Smooth muscle cell (in vitro differentiated cells): ENCODE measurements at regions not wholly inside any gene's neighbourhood (a gene's known extent, or its start where the extent isn't known, plus 50 kb on each side); places are given as distances from the start of the nearest gene placed in this dataset.

Experiments used
- DNase-seq: peaks from one replicate; lab custom pipeline; 2025; ENCODE audit not compliant: unreplicated experiment; lab: John Stamatoyannopoulos, UW
- H2AFZ ChIP-seq: fragments of 200-600 bp; sonication (generic); 2 replicates; pipeline ENCODE4 v1.6.0; 2016; ENCODE audit warnings: antibody characterized with exemption, low read depth, mild to moderate bottlenecking
- H3F3A ChIP-seq: fragments of 200-600 bp; sonication (generic); 2 replicates; pipeline ENCODE4 v1.6.0; 2017; ENCODE audit warnings: antibody characterized with exemption, low read depth
- H3K27ac ChIP-seq: fragments of 200-600 bp; sonication (generic); 2 replicates; pipeline ENCODE4 v1.5.1; 2016; ENCODE audit warnings: low read depth, mild to moderate bottlenecking
- H3K27me3 ChIP-seq: fragments of 200-600 bp; sonication (generic); 2 replicates; pipeline ENCODE4 v1.6.1; 2016; ENCODE audit warnings: low read depth, mild to moderate bottlenecking
- H3K36me3 ChIP-seq: fragments of 200-600 bp; sonication (generic); 2 replicates; pipeline ENCODE4 v1.5.1; 2016; ENCODE audit warnings: low read depth
- H3K4me1 ChIP-seq: fragments of 200-600 bp; sonication (generic); 2 replicates; pipeline ENCODE4 v1.5.1; 2016; ENCODE audit warnings: low read depth
- H3K4me2 ChIP-seq: fragments of 200-600 bp; sonication (generic); 2 replicates; pipeline ENCODE4 v1.6.0; 2016; ENCODE audit warnings: mild to moderate bottlenecking
- H3K4me3 ChIP-seq: fragments of 200-600 bp; sonication (generic); 2 replicates; pipeline ENCODE4 v1.5.1; 2016; ENCODE audit warnings: mild to moderate bottlenecking
- H3K79me2 ChIP-seq: fragments of 200-600 bp; sonication (generic); 2 replicates; pipeline ENCODE4 v1.6.0; 2016; ENCODE audit warnings: low read depth, mild to moderate bottlenecking
- H3K9ac ChIP-seq: fragments of 200-600 bp; sonication (generic); 2 replicates; pipeline ENCODE4 v1.6.0; 2016; ENCODE audit warnings: low read depth
- H3K9me3 ChIP-seq: fragments of 200-600 bp; sonication (generic); replicated peaks from 2 replicates; pipeline ENCODE4 v1.5.1; 2016; ENCODE audit warnings: low read depth
- H4K20me1 ChIP-seq: fragments of 200-600 bp; sonication (generic); 2 replicates; pipeline ENCODE4 v1.6.0; 2016; ENCODE audit warnings: low read depth
- WGBS: methylation state at CpG from one replicate; pipeline ENCODE4 v1.1.7; 2016; ENCODE audit warnings: low lambda C conversion rate; 5-methylcytosine and 5-hydroxymethylcytosine counted together
- TF ChIP-seq, protein P1 (sequence below): fragments of 200-600 bp; sonication (generic); IDR thresholded peaks from 2 replicates; pipeline ENCODE4 v1.5.1; 2017; ENCODE audit warnings: borderline replicate concordance, mild to moderate bottlenecking, antibody characterized with exemption; ENCODE audit not compliant: insufficient read depth, poor library complexity, severe bottlenecking

DNA sequence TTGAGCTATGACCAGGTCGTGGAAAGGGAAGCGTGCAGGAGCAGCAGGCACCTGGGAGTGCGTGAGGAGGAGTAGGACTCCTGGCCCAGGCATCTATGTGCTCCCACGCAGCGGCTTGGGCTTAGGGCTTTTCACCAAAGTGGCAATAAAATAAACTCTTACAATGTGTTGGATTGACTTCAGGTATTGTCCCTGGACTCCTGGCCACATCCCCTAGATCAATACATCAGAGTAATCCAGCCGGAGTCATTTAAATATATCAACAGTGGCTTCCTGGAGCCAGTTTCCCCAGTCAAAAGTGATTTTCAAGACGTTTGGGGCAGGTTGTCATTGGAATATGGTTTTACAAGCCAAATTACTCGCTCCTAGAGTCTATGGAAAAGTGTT is 344.4 kb downstream of the WDR11 start:
- Histone ChIP-seq H3K36me3 (no peaks in the 10 kb centered on the region), H3K4me1 (no peaks in the 10 kb centered on the region), H3K27ac (no peak overlapping the region), H3K4me3 (no peak overlapping the region), H3F3A (no peaks in the 10 kb centered on the region), H4K20me1 (no peaks in the 10 kb centered on the region), H3K4me2 (no peak overlapping the region), H3K79me2 (no peaks in the 10 kb centered on the region), H3K27me3 (no peaks in the 10 kb centered on the region), H3K9ac (no peak overlapping the region), H2AFZ (no peak overlapping the region), H3K9me3 (no peaks in the 10 kb centered on the region)
- WGBS, result 73% methylated on average over 8 of the region's 8 CpGs
- no peak for DNase-seq
- TF ChIP-seq, protein P1, sequence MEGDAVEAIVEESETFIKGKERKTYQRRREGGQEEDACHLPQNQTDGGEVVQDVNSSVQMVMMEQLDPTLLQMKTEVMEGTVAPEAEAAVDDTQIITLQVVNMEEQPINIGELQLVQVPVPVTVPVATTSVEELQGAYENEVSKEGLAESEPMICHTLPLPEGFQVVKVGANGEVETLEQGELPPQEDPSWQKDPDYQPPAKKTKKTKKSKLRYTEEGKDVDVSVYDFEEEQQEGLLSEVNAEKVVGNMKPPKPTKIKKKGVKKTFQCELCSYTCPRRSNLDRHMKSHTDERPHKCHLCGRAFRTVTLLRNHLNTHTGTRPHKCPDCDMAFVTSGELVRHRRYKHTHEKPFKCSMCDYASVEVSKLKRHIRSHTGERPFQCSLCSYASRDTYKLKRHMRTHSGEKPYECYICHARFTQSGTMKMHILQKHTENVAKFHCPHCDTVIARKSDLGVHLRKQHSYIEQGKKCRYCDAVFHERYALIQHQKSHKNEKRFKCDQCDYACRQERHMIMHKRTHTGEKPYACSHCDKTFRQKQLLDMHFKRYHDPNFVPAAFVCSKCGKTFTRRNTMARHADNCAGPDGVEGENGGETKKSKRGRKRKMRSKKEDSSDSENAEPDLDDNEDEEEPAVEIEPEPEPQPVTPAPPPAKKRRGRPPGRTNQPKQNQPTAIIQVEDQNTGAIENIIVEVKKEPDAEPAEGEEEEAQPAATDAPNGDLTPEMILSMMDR, result no peak

DNA sequence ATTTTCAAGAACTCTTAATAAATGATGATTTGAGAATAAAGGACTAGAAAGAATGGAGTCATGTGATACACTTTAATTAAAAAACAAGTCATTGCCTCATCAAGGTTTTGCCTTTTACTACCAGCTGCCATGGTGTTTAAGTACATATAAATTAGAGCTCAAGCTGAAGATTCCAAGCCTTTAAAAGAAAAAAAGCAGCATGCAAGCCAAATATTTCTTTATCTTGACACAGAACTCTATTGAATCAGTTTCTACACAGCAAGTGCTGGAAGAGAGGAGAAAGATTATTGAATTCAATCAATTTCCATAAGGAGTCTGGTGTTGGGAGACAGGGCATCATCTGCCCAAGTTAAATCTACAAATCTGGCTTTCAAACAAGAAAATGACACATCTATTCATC is 347.9 kb downstream of the WDR11 start:
- H4K20me1 ChIP-seq, result no peaks in the 10 kb centered on the region
- H3F3A ChIP-seq, result no peaks in the 10 kb centered on the region
- H3K9me3 ChIP-seq, result no peaks in the 10 kb centered on the region
- no peaks in the 10 kb centered on the region for H3K4me1 ChIP-seq
- no peaks in the 10 kb centered on the region for H3K36me3 ChIP-seq
- H3K4me3 ChIP-seq, result no peak overlapping the region
- H2AFZ ChIP-seq, result no peak overlapping the region
- H3K79me2 ChIP-seq, result no peaks in the 10 kb centered on the region
- TF ChIP-seq, protein P1, result no peak
- no peak overlapping the region for H3K27ac ChIP-seq
- H3K27me3 ChIP-seq, result no peaks in the 10 kb centered on the region
- H3K4me2 ChIP-seq, result no peak overlapping the region
- no peak overlapping the region for H3K9ac ChIP-seq
- no peak for DNase-seq

DNA sequence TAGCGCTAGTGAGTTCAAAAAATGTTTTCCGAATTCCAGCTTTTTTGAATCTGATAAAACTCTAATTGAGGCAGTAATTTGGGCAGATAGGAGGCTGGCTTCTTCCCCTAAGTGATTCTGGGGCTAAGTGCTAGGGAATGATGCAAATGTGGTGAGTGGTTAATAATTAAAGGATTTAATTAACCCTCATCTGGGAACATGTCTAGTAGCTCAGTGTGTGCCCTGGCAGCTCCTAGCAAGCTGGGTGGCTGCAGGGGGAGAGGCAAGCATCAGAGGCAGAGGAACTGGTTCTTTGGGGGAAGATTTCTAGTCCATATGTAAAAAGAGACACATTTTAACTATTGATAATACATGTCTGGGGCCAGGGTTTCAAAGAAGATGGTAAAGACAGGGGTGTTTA is 354.5 kb downstream of the WDR11 start:
- Histone ChIP-seq H3K36me3 (no peaks in the 10 kb centered on the region), H3F3A (no peaks in the 10 kb centered on the region), H3K27me3 (no peaks in the 10 kb centered on the region), H3K9ac (no peak overlapping the region), H3K4me3 (no peak overlapping the region), H3K4me1 (peaks cover 4% of the 10 kb centered on the region), H4K20me1 (no peaks in the 10 kb centered on the region), H3K4me2 (no peak overlapping the region), H2AFZ (no peak overlapping the region), H3K9me3 (no peaks in the 10 kb centered on the region), H3K79me2 (no peaks in the 10 kb centered on the region), H3K27ac (no peak overlapping the region)
- TF ChIP-seq, protein P1, result no peak
- WGBS, result 85% methylated on average over 2 of the region's 2 CpGs
- no peak for DNase-seq

DNA sequence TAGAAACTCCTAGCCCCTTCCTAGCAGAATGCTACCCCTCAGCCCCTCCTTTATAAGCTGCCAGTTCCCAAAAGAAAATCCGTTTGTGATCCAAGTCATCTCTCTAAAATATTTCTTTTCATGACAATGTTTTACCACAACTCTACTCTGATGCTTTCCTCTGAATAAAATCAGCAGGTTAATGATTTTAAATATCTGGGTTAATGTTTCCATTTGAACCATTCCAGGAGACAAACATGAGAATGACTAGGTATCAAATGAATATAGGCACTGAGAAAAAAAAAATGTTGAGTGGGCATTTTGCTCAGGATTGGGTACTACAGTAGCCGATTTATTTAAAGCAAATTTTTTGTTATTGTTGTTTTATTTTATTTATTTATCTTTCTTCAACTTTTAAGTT is 360.3 kb downstream of the WDR11 start:
- Histone ChIP-seq H3K27ac (no peak overlapping the region), H3F3A (no peaks in the 10 kb centered on the region), H2AFZ (no peak overlapping the region), H3K4me1 (peaks cover under 1% of the 10 kb centered on the region), H3K4me3 (no peak overlapping the region), H3K9me3 (no peaks in the 10 kb centered on the region), H3K79me2 (no peaks in the 10 kb centered on the region), H3K4me2 (no peak overlapping the region), H4K20me1 (no peaks in the 10 kb centered on the region), H3K36me3 (no peaks in the 10 kb centered on the region), H3K9ac (no peak overlapping the region), H3K27me3 (no peaks in the 10 kb centered on the region)
- TF ChIP-seq, protein P1, result no peak
- WGBS, result 91% methylated on average over 2 of the region's 2 CpGs
- DNase-seq, result no peak
